Lower lobe of right lung (tissue), 2 donors: ENCODE measurements at regions not wholly inside any gene's neighbourhood (a gene's known extent, or its start where the extent isn't known, plus 50 kb on each side); places are given as distances from the start of the nearest gene placed in this dataset.
"Not testable (repeated sequence)": the region's sequence is repeated elsewhere in the genome, so short reads cannot be mapped to it uniquely, and the experiment has no call there.

Source experiments
- ATAC-seq, 2 donors: fragments of 200-7000 bp; cut with Tn5 transposase; one replicate each; pipeline ENCODE4 v1.9.1; 2020 to 2022; ENCODE audit warnings: mild to moderate bottlenecking in 2 of 2, moderate library complexity in 2 of 2
- DNase-seq: peaks from one replicate; pipeline ENCODE4 v3.0.0-alpha.2; 2020
- H3K27ac ChIP-seq: fragments of 200-600 bp; one replicate; pipeline ENCODE4 v1.8.0; 2022
- H3K27me3 ChIP-seq: fragments of 200-600 bp; one replicate; pipeline ENCODE4 v1.8.0; 2022; ENCODE audit warnings: low read depth
- H3K36me3 ChIP-seq: fragments of 200-600 bp; one replicate; pipeline ENCODE4 v1.8.0; 2022; ENCODE audit warnings: mild to moderate bottlenecking
- H3K4me1 ChIP-seq: fragments of 200-600 bp; one replicate; pipeline ENCODE4 v1.8.0; 2022
- H3K4me3 ChIP-seq: fragments of 200-600 bp; one replicate; pipeline ENCODE4 v1.8.0; 2022; ENCODE audit warnings: mild to moderate bottlenecking
- H3K9me3 ChIP-seq: fragments of 200-600 bp; one replicate; pipeline ENCODE4 v1.8.0; 2022
- intact Hi-C: fragments of 100-400 bp; cut with DNase I; formaldehyde crosslinking; loops from one replicate; pipeline ENCODE4 v1.11.0; 2022
- TF ChIP-seq, protein P1 (sequence below): fragments of 200-600 bp; IDR thresholded peaks from one replicate; pipeline ENCODE4 v1.8.0; 2022; ENCODE audit warnings: antibody characterized with exemption, mild to moderate bottlenecking
- donor health status: DM: no; HTN: yes; CAD: no; lungs with severe emphysema.

- Histone ChIP-seq H3K36me3 (no peaks in the 10 kb centered on the region), H3K9me3 (no peaks in the 10 kb centered on the region), H3K27me3 (no peaks in the 10 kb centered on the region), H3K27ac (no peak overlapping the region), H3K4me3 (no peak overlapping the region), H3K4me1 (no peaks in the 10 kb centered on the region)
- DNase-seq (no peak), ATAC-seq (no peak)
- TF ChIP-seq, protein P1, sequence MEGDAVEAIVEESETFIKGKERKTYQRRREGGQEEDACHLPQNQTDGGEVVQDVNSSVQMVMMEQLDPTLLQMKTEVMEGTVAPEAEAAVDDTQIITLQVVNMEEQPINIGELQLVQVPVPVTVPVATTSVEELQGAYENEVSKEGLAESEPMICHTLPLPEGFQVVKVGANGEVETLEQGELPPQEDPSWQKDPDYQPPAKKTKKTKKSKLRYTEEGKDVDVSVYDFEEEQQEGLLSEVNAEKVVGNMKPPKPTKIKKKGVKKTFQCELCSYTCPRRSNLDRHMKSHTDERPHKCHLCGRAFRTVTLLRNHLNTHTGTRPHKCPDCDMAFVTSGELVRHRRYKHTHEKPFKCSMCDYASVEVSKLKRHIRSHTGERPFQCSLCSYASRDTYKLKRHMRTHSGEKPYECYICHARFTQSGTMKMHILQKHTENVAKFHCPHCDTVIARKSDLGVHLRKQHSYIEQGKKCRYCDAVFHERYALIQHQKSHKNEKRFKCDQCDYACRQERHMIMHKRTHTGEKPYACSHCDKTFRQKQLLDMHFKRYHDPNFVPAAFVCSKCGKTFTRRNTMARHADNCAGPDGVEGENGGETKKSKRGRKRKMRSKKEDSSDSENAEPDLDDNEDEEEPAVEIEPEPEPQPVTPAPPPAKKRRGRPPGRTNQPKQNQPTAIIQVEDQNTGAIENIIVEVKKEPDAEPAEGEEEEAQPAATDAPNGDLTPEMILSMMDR: no peak
- intact Hi-C loops: no loop called here
Measured at GRCh38 chr19:27964185-27964584, 1248.8 kb downstream of the UQCRFS1 start.

DNA sequence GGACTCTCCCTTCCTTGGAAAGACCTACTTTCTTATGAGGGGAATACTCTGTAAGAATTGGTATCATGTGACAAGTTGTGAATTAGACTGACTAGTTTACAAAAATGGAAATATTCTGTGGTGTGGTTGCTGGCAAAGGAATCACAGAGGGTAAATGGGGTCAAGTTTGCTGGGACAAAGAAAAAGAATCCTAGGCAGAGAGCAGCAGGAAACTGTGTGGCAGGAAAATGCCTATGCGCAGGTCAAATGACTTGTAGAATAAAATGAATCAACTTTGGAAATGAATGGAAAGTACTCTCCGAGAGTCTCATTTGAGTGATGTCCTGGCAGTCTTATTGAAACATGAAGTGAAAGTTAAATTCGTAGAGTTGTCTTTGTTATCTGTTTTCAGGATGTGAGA, 1250.7 kb downstream of the UQCRFS1 start:
- no peaks in the 10 kb centered on the region for H3K4me1 ChIP-seq
- peaks cover 4% of the 10 kb centered on the region for H3K27me3 ChIP-seq
- ATAC-seq (no peak), DNase-seq (no peak)
- TF ChIP-seq, protein P1: no peak
- H3K4me3 ChIP-seq: no peak overlapping the region
- no peaks in the 10 kb centered on the region for H3K36me3 ChIP-seq
- H3K9me3 ChIP-seq: no peaks in the 10 kb centered on the region
- H3K27ac ChIP-seq: no peak overlapping the region
- intact Hi-C loops: no loop called here

- no peak for DNase-seq
- Histone ChIP-seq H3K36me3 (no peaks in the 10 kb centered on the region), H3K27ac (no peak overlapping the region), H3K4me3 (no peak overlapping the region), H3K4me1 (no peaks in the 10 kb centered on the region), H3K27me3 (peaks cover 4% of the 10 kb centered on the region), H3K9me3 (no peaks in the 10 kb centered on the region)
- TF ChIP-seq, protein P1: no peak
- intact Hi-C loops: no loop called here
- ATAC-seq: no peak
Measured at GRCh38 chr19:27955485-27956480, 1257.2 kb downstream of the UQCRFS1 start.

- H3K27me3 ChIP-seq, DNase-seq, ATAC-seq, H3K36me3 ChIP-seq, H3K4me3 ChIP-seq, H3K4me1 ChIP-seq, intact Hi-C loops, H3K27ac ChIP-seq: not testable (repeated sequence)
- H3K9me3 ChIP-seq: peaks cover 11% of the 10 kb centered on the region
Measured at GRCh38 chr19:27942607-27943006, 1270.3 kb downstream of the UQCRFS1 start.

- H3K36me3 ChIP-seq: no peaks in the 10 kb centered on the region
- intact Hi-C loops: no loop called here
- no peak overlapping the region for H3K27ac ChIP-seq
- ATAC-seq: no peak
- H3K4me3 ChIP-seq: no peak overlapping the region
- DNase-seq: no peak
- no peaks in the 10 kb centered on the region for H3K9me3 ChIP-seq
- no peaks in the 10 kb centered on the region for H3K27me3 ChIP-seq
- no peaks in the 10 kb centered on the region for H3K4me1 ChIP-seq
- TF ChIP-seq, protein P1: no peak
Measured at GRCh38 chr19:27936139-27936538, 1276.8 kb downstream of the UQCRFS1 start.

DNA sequence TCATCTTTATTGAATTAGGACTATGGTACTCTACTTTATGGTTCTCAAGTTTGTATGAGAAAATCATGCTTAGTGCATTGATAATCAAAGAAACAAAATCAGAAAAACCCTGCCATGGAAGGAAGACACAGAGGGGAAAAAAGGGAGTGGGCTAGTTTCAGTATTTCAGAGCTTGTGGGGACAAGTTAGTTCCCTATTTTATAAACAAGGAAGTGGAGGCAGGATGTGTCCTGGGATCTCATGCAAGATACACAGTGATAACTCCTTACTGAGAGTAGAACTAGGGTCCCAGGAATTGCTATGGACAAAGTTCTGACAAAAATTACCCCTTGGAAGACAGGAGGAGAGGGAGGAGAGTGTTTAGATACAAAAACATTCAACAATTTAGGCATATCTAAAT, 1277.3 kb downstream of the UQCRFS1 start:
- H3K4me1 ChIP-seq: no peaks in the 10 kb centered on the region
- no peaks in the 10 kb centered on the region for H3K27me3 ChIP-seq
- no peak overlapping the region for H3K27ac ChIP-seq
- TF ChIP-seq, protein P1: no peak
- no peak overlapping the region for H3K4me3 ChIP-seq
- no peaks in the 10 kb centered on the region for H3K36me3 ChIP-seq
- intact Hi-C loops: no loop called here
- DNase-seq (no peak), ATAC-seq (no peak)
- no peaks in the 10 kb centered on the region for H3K9me3 ChIP-seq
